HCT116 (cell line): ENCODE measurements at regions not wholly inside any gene's neighbourhood (a gene's known extent, or its start where the extent isn't known, plus 50 kb on each side); places are given as distances from the start of the nearest gene placed in this dataset.

Experiments used
- CBX3 ChIP-seq: IDR thresholded peaks from 2 replicates; pipeline ENCODE4 v1.6.1; 2012; ENCODE audit warnings: low read depth
- CTCF ChIP-seq, 3 experiments: fragments of 200-600 bp in 1 of 3; sonication (generic) in 1 of 3; IDR thresholded peaks in 2 of 3; conservative IDR thresholded peaks in 1 of 3; 2 replicates each; pipeline ENCODE4 v1.5.1; 2012 to 2017; ENCODE audit warnings: low read depth in 2 of 3, low read length in 2 of 3, antibody characterized with exemption in 1 of 3, borderline replicate concordance in 1 of 3, control low read depth in 1 of 3, mild to moderate bottlenecking in 1 of 3, mixed read lengths in 1 of 3, mixed run types in 1 of 3, moderate library complexity in 1 of 3; ENCODE audit not compliant: insufficient read depth in 1 of 3
- EZH2 ChIP-seq: fragments of 200-600 bp; sonication (generic); IDR thresholded peaks from 2 replicates; pipeline ENCODE4 v1.6.1; 2017; ENCODE audit warnings: antibody characterized with exemption, mixed run types
- EZH2phosphoT487 ChIP-seq: fragments of 200-600 bp; IDR thresholded peaks from 2 replicates; pipeline ENCODE4 v1.6.1; 2018; ENCODE audit warnings: antibody characterized with exemption, borderline replicate concordance
- MAX ChIP-seq: IDR thresholded peaks from 2 replicates; pipeline ENCODE4 v1.6.1; 2012
- POLR2A ChIP-seq: IDR thresholded peaks from 2 replicates; pipeline ENCODE4 v1.7.0; 2011; ENCODE audit warnings: borderline replicate concordance; ENCODE audit not compliant: insufficient read depth, insufficient read length; ENCODE audit errors: extremely low read depth
- POLR2AphosphoS5 ChIP-seq: IDR thresholded peaks from 2 replicates; pipeline ENCODE4 v1.6.1; 2011; ENCODE audit warnings: mild to moderate bottlenecking, low read depth, low read length, moderate library complexity
- RAD21 ChIP-seq: IDR thresholded peaks from 2 replicates; pipeline ENCODE4 v1.6.1; 2012; ENCODE audit warnings: low read depth, mild to moderate bottlenecking
- REST ChIP-seq: IDR thresholded peaks from 2 replicates; pipeline ENCODE4 v1.6.1; 2012; ENCODE audit warnings: low read depth
- YY1 ChIP-seq: IDR thresholded peaks from 2 replicates; pipeline ENCODE4 v1.6.1; 2011; ENCODE audit warnings: low read length, low read depth, moderate library complexity, mild to moderate bottlenecking; ENCODE audit not compliant: insufficient replicate concordance; ENCODE audit errors: extremely low read depth
- ZFX ChIP-seq: fragments of 450-650 bp; IDR thresholded peaks from 2 replicates; pipeline ENCODE4 v1.6.1; 2017
- ZNF274 ChIP-seq: fragments of 200-500 bp; sonication (Bioruptor generic); IDR thresholded peaks from 2 replicates; pipeline ENCODE4 v1.6.1; 2014; ENCODE audit warnings: mild to moderate bottlenecking, low read depth, low read length, inconsistent platforms

GRCh38 chr18:60722742-60723141 is 350.2 kb upstream of the MC4R start:
- TF ChIP-seq CTCF (IDR thresholded peaks at IDR 0.05 in 2 of 3, conservative IDR thresholded peaks at IDR 0.05 in 1 of 3; ENCODE audit: borderline replicate concordance in 1 of 3, insufficient read depth in 1 of 3, low read depth in 2 of 3, low read length in 2 of 3), result no peak
- no peak for TF ChIP-seq YY1
- no peak for TF ChIP-seq EZH2
- no peak for TF ChIP-seq POLR2A
- TF ChIP-seq POLR2AphosphoS5, result no peak
- no peak for TF ChIP-seq REST
- TF ChIP-seq ZNF274, result no peak
- no peak for TF ChIP-seq CBX3
- TF ChIP-seq RAD21, result no peak
- TF ChIP-seq EZH2phosphoT487, result no peak
- no peak for TF ChIP-seq ZFX
- no peak for TF ChIP-seq MAX
